ENCODE measurements at regions not wholly inside any gene's neighbourhood (a gene's known extent, or its start where the extent isn't known, plus 50 kb on each side); places are given as distances from the start of the nearest gene placed in this dataset.

- TF ChIP-seq CTCF (conservative IDR thresholded peaks at IDR 0.05) (no peak), EZH2 (IDR thresholded peaks at IDR 0.05; ENCODE audit: low read depth) (no peak)
Observed at GRCh38 chr6:19713984-19714383, 123.2 kb upstream of the ID4 start.

All from PC-9 (cell line).